DMS153 (cell line): ENCODE measurements at regions not wholly inside any gene's neighbourhood (a gene's known extent, or its start where the extent isn't known, plus 50 kb on each side); places are given as distances from the start of the nearest gene placed in this dataset.
"Not testable (repeated sequence)": the region's sequence is repeated elsewhere in the genome, so short reads cannot be mapped to it uniquely, and the experiment has no call there.

Source experiments
- DNase-seq: peaks from one replicate; lab custom pipeline; 2025; lab: John Stamatoyannopoulos, UW

GRCh38 chr11:81986556-81987161 is 747.0 kb downstream of the FAM181B start:
- no peak for DNase-seq

DNA sequence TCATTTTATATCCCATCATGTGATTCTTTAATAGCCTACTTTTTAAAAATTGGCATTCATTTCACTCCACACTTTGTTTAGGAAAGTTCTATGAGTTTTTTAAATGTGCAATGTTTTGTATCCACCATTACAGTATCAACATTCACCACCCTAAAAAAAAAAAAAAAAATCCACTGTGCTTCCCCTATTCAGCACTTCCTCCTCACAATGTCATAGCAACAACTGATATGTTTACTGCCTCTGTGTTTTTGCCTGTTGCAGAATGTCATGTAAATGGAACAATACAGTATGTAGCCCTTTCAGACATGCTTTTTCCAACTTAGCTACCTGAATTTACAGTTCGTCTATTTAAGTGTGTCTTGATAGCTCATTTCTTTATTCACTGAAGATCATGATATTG is 754.2 kb downstream of the FAM181B start:
- no peak for DNase-seq

DNA sequence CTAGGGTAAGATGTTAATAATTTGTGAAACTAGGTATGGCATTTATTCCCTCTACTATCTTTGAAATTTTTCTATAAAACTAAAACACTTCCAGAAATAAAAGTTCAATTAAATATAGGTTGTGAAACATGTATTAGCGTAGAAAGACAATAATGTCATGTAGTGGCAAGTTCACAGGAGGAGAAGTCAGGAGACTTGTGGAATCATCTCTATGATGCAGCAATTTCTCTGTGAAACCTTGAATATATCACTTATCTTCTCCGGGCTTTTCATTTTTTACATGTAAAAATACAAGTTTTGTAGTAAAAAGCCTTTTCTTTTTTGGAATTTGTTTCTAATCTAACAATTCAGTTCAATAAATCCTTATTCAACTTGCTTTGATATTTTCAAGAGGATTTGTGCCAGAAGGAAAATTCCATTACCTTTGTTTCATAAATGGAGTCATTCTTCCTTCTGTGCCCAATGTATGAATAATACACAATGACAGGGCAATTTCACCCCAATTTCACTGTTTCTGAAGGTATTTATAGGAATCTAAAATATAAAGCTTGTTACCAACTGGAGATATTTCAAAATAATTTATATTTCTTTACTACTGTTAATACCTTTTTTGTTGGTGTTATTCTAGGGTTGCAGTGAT is 758.3 kb downstream of the FAM181B start:
- DNase-seq: no peak

- no peak for DNase-seq
These were observed 762.8 kb downstream of the FAM181B start for GRCh38 chr11:81970886-81971285.

- no peak for DNase-seq
These were observed 766.4 kb downstream of the FAM181B start for GRCh38 chr11:81967242-81967641.

GRCh38 chr11:81966340-81966739 is 767.3 kb downstream of the FAM181B start:
- DNase-seq: no peak

DNA sequence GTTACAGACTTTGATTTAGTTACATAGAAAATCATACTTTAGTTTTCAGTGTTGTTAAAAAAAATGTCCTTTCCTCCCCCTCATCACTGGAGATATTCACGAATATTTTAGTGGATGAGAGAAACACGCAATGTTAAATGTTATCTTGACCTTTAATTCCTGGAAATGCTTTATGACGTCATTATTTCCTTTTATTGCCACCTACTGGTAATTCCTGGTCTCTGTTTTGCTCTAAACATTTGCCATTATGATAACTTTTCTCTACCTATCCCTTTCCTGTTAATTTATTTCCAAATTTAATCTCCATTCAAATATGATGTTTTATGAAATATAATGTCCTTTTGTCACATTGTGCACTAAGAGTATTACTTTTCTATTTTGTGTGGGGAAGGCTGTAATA is 770.6 kb downstream of the FAM181B start:
- DNase-seq: no peak

DNA sequence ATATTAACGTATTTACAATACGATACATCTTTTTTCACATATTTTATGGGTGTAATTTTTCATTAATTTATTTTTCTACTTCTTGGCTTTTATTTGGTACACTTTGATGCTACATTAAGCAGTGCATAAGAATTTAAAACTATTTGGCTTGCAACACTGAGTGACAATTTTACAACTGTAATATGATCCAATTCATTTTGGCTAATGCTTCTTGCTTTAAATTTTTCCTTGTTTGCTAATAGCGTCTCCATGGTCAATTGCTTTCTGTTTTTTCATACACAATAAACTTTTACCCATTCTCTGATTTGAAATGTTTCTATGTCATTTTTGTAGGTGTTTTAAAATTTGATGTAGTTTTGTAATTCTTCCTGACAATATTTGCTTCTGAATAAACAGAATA is 773.2 kb downstream of the FAM181B start:
- no peak for DNase-seq

DNA sequence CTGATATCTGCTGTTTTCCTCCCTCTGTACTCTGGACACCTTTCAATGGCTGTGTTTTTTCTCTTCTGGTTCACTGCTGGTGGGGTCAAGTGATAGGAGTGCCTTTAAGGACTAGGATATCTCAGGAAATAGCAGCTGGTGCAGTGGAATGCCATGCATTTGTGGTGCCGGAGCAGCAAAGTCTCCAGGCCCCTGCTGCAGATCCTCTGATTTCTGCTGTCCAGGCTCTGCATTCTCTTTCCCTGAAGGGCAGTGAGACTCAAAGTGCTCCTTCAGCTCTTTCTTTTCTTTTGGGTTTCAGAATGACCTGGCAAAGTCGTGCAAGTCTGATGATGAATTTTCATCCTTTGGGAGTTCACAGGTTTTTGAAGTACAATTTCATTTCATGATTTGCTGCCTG is 774.3 kb downstream of the FAM181B start:
- no peak for DNase-seq

DNA sequence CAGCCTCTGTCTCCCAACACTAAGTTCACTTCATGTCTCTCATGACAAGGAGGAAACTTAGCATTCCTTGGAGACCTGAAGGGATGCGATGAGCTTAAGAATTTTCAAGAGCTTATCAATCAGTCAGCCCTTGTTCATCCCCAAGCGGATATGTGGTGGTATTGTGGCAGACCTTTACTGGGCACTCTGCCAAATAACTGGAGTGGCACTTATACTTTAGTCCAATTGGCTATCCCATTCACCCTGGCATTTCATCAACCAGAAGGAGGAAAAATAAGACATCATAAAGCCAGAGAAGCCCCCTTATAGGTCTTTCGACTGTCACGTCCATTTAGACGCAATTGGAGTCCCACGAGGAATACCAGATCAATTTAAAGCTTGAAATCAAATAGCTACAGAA is 779.4 kb downstream of the FAM181B start:
- not testable (repeated sequence) for DNase-seq

DNA sequence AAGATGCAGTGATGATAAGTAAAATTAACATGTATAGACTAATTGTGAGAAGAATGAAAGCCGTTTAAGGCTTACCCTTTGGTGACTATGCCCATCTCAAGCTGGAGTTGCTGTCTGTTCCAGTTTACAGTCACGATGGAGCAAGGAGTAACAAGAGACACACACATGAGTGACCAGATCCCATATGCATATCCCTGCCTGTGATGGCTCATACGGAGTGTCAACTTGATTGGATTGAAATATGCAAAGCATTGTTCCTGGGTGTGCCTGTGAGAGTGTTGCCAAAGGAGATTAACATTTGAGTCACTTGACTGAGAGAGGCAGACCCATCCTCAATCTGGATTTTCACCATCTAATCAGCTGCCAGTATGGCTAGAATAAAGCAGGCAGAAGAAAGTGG is 786.8 kb downstream of the FAM181B start:
- DNase-seq: no peak

DNA sequence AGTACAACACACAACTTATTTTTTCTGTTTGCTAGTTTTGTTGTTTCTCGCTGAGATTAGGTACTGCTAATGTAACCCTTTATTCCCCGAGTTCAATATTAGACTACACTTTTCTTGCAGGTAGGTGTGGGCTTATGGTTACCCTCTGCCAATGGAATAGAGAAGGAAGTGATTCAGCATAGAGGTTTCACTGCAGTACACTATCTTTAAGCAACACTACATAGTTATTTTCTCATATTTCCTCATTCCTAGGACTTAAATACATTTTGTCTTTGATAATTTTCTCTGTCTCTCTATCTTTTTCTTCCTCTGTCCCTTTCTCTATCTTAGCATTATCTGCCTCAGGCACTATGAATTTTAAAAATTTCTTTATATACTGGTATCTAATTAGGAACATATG is 791.0 kb downstream of the FAM181B start:
- no peak for DNase-seq

GRCh38 chr11:81941998-81942397 is 791.7 kb downstream of the FAM181B start:
- DNase-seq: no peak

- DNase-seq: no peak
These were observed 801.4 kb downstream of the FAM181B start for GRCh38 chr11:81932303-81932702.

GRCh38 chr11:81920205-81920604 is 813.5 kb downstream of the FAM181B start:
- DNase-seq: no peak

DNA sequence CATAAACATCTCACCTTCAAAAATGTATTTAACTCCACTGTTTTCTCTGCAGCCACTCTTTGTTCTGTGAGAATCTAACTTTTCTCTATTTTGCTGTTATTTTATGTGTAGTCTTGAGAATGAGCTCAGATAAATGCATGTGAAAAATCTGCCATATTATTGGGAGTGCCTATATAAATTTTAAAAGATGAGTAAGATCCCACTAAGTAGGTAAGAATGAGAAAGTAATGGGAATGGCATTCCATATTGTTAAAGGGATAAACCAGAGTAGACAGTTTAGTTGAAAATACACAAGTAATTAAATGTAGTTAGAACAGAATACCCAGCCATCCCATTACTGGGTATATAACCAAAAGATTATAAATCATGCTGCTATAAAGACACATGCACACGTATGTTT is 817.2 kb downstream of the FAM181B start:
- DNase-seq: no peak

GRCh38 chr11:81915045-81915444 is 818.6 kb downstream of the FAM181B start:
- no peak for DNase-seq

DNA sequence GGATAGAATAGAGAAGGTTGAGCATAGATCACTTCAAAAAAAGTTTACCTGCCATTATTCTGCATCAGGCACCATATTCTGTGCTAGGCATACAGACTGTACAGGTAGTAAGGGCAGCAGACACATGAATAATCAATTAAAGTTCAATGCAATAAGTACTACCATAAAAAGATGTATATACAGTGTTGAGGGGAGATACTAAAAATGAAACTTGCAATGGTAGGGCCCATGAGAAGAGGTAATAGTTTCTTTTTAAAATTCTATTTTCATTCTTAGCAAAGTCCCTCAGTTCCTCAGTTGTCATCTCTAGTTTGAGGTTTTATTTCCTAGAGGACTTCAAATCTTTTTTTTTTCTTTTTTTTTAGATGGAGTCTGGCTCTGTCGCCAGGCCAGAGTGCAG is 819.9 kb downstream of the FAM181B start:
- no peak for DNase-seq

- DNase-seq: no peak
These were observed 825.7 kb downstream of the FAM181B start for GRCh38 chr11:81907996-81908395.

GRCh38 chr11:81899156-81899555 is 834.5 kb downstream of the FAM181B start:
- no peak for DNase-seq

DNA sequence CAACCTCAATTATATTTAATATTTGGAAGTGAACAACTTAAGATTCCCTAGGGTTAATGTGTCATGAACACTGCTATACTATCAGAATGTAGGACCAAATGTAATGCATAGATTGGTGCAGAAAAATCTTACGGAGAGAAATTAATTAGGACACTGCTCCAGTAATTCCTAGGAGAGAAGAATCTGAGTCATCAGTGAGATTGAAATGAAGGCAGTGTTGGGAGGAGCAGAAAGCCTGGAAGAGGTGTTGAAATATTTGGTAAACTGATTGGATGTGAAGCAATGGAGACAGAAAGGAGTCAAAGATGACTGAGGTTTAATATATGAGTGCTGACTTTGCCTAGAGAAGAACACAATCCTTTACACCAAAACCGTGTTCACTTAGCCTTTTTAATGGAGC is 836.0 kb downstream of the FAM181B start:
- DNase-seq: no peak

GRCh38 chr11:81895258-81895657 is 838.4 kb downstream of the FAM181B start:
- DNase-seq: no peak

GRCh38 chr11:81892770-81893635 is 840.7 kb downstream of the FAM181B start:
- no peak for DNase-seq
